22Rv1 (cell line): ENCODE measurements at regions not wholly inside any gene's neighbourhood (a gene's known extent, or its start where the extent isn't known, plus 50 kb on each side); places are given as distances from the start of the nearest gene placed in this dataset.

ENCODE experiments used
- ZFX ChIP-seq: fragments of 450-650 bp; IDR thresholded peaks from 2 replicates; pipeline ENCODE4 v1.6.1; 2017; ENCODE audit warnings: antibody characterized with exemption, borderline replicate concordance
- TF ChIP-seq, protein P1 (sequence below): fragments of 450-650 bp; IDR thresholded peaks from 2 replicates; pipeline ENCODE4 v1.5.1; 2017; ENCODE audit warnings: mild to moderate bottlenecking

- TF ChIP-seq, protein P1, sequence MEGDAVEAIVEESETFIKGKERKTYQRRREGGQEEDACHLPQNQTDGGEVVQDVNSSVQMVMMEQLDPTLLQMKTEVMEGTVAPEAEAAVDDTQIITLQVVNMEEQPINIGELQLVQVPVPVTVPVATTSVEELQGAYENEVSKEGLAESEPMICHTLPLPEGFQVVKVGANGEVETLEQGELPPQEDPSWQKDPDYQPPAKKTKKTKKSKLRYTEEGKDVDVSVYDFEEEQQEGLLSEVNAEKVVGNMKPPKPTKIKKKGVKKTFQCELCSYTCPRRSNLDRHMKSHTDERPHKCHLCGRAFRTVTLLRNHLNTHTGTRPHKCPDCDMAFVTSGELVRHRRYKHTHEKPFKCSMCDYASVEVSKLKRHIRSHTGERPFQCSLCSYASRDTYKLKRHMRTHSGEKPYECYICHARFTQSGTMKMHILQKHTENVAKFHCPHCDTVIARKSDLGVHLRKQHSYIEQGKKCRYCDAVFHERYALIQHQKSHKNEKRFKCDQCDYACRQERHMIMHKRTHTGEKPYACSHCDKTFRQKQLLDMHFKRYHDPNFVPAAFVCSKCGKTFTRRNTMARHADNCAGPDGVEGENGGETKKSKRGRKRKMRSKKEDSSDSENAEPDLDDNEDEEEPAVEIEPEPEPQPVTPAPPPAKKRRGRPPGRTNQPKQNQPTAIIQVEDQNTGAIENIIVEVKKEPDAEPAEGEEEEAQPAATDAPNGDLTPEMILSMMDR = no peak
- no peak for TF ChIP-seq ZFX
These were observed 234.2 kb upstream of the RFX3 start for GRCh38 chr9:3760031-3760430.
